ENCODE measurements at regions not wholly inside any gene's neighbourhood (a gene's known extent, or its start where the extent isn't known, plus 50 kb on each side); places are given as distances from the start of the nearest gene placed in this dataset.

- intact Hi-C loops (cut with DNase I): no loop called here
- ATAC-seq (no peak), DNase-seq (no peak)
- no peaks in the 10 kb centered on the region for H3K36me3 ChIP-seq
- WGBS, 4 donors: 84 to 97% (median 91%) methylated on average over 6 of the region's 6 CpGs
- H3K9me3 ChIP-seq: peaks cover 0 to 20% (median 0%) of the 10 kb centered on the region in 12 donors
- no peak for TF ChIP-seq POLR2A (IDR thresholded peaks at IDR 0.05)
- no peak for TF ChIP-seq CTCF (IDR thresholded peaks at IDR 0.05)
- no peak overlapping the region for H3K4me3 ChIP-seq
- no peak overlapping the region for H3K27ac ChIP-seq
- H3K27me3 ChIP-seq: peaks cover 0 to 7% (median 0%) of the 10 kb centered on the region in 9 donors
- no peaks in the 10 kb centered on the region for H3K4me1 ChIP-seq
Observed at GRCh38 chr14:95025941-95026340, 131.4 kb downstream of the DICER1 start.

GRCh38 chr14:95025218-95025617 lies 132.1 kb downstream of the DICER1 start:
- ATAC-seq (no peak), DNase-seq (no peak)
- H3K4me1 ChIP-seq: no peaks in the 10 kb centered on the region
- peaks cover 0 to 20% (median 0%) of the 10 kb centered on the region in 12 donors for H3K9me3 ChIP-seq
- intact Hi-C loops (cut with DNase I): no loop called here
- H3K27ac ChIP-seq: no peak overlapping the region
- no peak overlapping the region for H3K4me3 ChIP-seq
- H3K36me3 ChIP-seq: no peaks in the 10 kb centered on the region
- no peak for TF ChIP-seq CTCF (IDR thresholded peaks at IDR 0.05)
- no peak for TF ChIP-seq POLR2A (IDR thresholded peaks at IDR 0.05)
- peaks cover 0 to 7% (median 0%) of the 10 kb centered on the region in 9 donors for H3K27me3 ChIP-seq
- 62 to 69% (median 66%) methylated on average over 4 of the region's 4 CpGs for WGBS, 4 donors

GRCh38 chr14:95024380-95024779 lies 132.9 kb downstream of the DICER1 start:
- Histone ChIP-seq H3K9me3 (peaks cover 0 to 15% (median 0%) of the 10 kb centered on the region in 12 donors), H3K27me3 (peaks cover 0 to 7% (median 0%) of the 10 kb centered on the region in 9 donors), H3K4me1 (no peaks in the 10 kb centered on the region), H3K27ac (no peak overlapping the region), H3K4me3 (no peak overlapping the region), H3K36me3 (no peaks in the 10 kb centered on the region)
- intact Hi-C loops (cut with DNase I): no loop called here
- DNase-seq (no peak), ATAC-seq (no peak)
- WGBS, 4 donors: 70 to 90% (median 83%) methylated on average over 5 to 6 of the region's 6 CpGs
- no peak for TF ChIP-seq POLR2A (IDR thresholded peaks at IDR 0.05)
- TF ChIP-seq CTCF (IDR thresholded peaks at IDR 0.05): no peak

- Histone ChIP-seq H3K27ac (no peak overlapping the region), H3K4me1 (no peaks in the 10 kb centered on the region), H3K27me3 (peaks cover 0 to 7% (median 0%) of the 10 kb centered on the region in 9 donors), H3K9me3 (peaks cover 0 to 12% (median 0%) of the 10 kb centered on the region in 12 donors), H3K36me3 (no peaks in the 10 kb centered on the region), H3K4me3 (no peak overlapping the region)
- WGBS, 4 donors: 78 to 89% (median 84%) methylated on average over 4 of the region's 4 CpGs
- no peak for DNase-seq
- no peak for ATAC-seq
- intact Hi-C loops (cut with DNase I): no loop called here
- TF ChIP-seq POLR2A (IDR thresholded peaks at IDR 0.05) (no peak), CTCF (IDR thresholded peaks at IDR 0.05) (no peak)
Observed at GRCh38 chr14:95023886-95024285, 133.4 kb downstream of the DICER1 start.
